HL-60 (cell line): ENCODE measurements at regions not wholly inside any gene's neighbourhood (a gene's known extent, or its start where the extent isn't known, plus 50 kb on each side); places are given as distances from the start of the nearest gene placed in this dataset.
A peak's percentile ranks its signal among the peaks of the same experiment; 100 is the strongest.

Source experiments
- DNase-seq, 2 experiments: peaks; one replicate each; pipeline ENCODE4 v3.0.0-alpha.2; 2010 to 2020; ENCODE audit warnings: low read depth in 1 of 2, low spot score in 1 of 2
- H3K27ac ChIP-seq: fragments of 250-450 bp; sonication (Bioruptor Pico); replicated peaks from 2 replicates; pipeline ENCODE4 v1.5.1; 2020; ENCODE audit warnings: mild to moderate bottlenecking, moderate library complexity
- H3K27me3 ChIP-seq: fragments of 250-450 bp; sonication (Bioruptor Pico); 2 replicates; pipeline ENCODE4 v1.5.1; 2021; ENCODE audit warnings: mild to moderate bottlenecking, moderate library complexity; ENCODE audit not compliant: insufficient read depth, poor library complexity, severe bottlenecking
- H3K4me3 ChIP-seq: replicated peaks from 2 replicates; pipeline ENCODE4 v1.5.1; 2011; ENCODE audit warnings: mild to moderate bottlenecking, control low read depth, low read length; ENCODE audit not compliant: insufficient read depth
- CTCF ChIP-seq: IDR thresholded peaks from one replicate; pipeline ENCODE4 v1.5.1; 2011; ENCODE audit warnings: low read length, control low read depth, inconsistent platforms; ENCODE audit not compliant: insufficient read depth
- GABPA ChIP-seq: IDR thresholded peaks from 2 replicates; pipeline ENCODE4 v1.6.1; 2012; ENCODE audit warnings: low read depth
- POLR2AphosphoS5 ChIP-seq: IDR thresholded peaks from 2 replicates; pipeline ENCODE4 v1.6.1; 2012; ENCODE audit warnings: low read depth
- REST ChIP-seq: IDR thresholded peaks from 2 replicates; pipeline ENCODE4 v1.6.1; 2012; ENCODE audit warnings: low read depth; ENCODE audit not compliant: insufficient replicate concordance
- SPI1 ChIP-seq: IDR thresholded peaks from 2 replicates; pipeline ENCODE4 v1.6.1; 2012; ENCODE audit warnings: low read depth, mild to moderate bottlenecking, borderline replicate concordance

- no peak for TF ChIP-seq REST
- TF ChIP-seq GABPA: no peak
- TF ChIP-seq SPI1: no peak
- no peaks in the 10 kb centered on the region for H3K27me3 ChIP-seq
- H3K27ac ChIP-seq: no peak overlapping the region
- H3K4me3 ChIP-seq: no peak overlapping the region
- no peak for DNase-seq
Observed at GRCh38 chr21:38166173-38166535, 90.6 kb upstream of the KCNJ15 start.

GRCh38 chr21:38167345-38167744, 89.4 kb upstream of the KCNJ15 start:
- no peak overlapping the region for H3K4me3 ChIP-seq

GRCh38 chr21:38170283-38170682, 86.5 kb upstream of the KCNJ15 start:
- DNase-seq: peak in 1 of 2 experiments; percentile 36
- peak; percentile 16; the same call in 1 of the 2 replicates for TF ChIP-seq SPI1
- no peak for TF ChIP-seq GABPA
- TF ChIP-seq REST: no peak
- no peak for TF ChIP-seq POLR2AphosphoS5
- peak; percentile 3 for TF ChIP-seq CTCF
- H3K4me3 ChIP-seq: no peak overlapping the region
- H3K27ac ChIP-seq: no peak overlapping the region
- no peaks in the 10 kb centered on the region for H3K27me3 ChIP-seq

More at GRCh38 chr21:38167345-38167744, 89.4 kb upstream of the KCNJ15 start:
- TF ChIP-seq REST: no peak
- no peak for TF ChIP-seq POLR2AphosphoS5
- TF ChIP-seq SPI1: no peak
- no peak for TF ChIP-seq GABPA
- TF ChIP-seq CTCF: no peak
- no peak overlapping the region for H3K27ac ChIP-seq
- no peaks in the 10 kb centered on the region for H3K27me3 ChIP-seq
- DNase-seq: no peak
